Nephron progenitor cell (in vitro differentiated cells): ENCODE measurements at regions not wholly inside any gene's neighbourhood (a gene's known extent, or its start where the extent isn't known, plus 50 kb on each side); places are given as distances from the start of the nearest gene placed in this dataset.

Experiments used
- DNase-seq: peaks from one replicate; pipeline ENCODE4 v3.0.0; 2021
- H3K27ac Mint-ChIP-seq: 2 replicates; pipeline ENCODE4 v1.8.0; 2021; ENCODE audit warnings: mild to moderate bottlenecking, moderate library complexity, mixed read lengths
- H3K27me3 Mint-ChIP-seq: 2 replicates; pipeline ENCODE4 v1.8.0; 2021; ENCODE audit warnings: mild to moderate bottlenecking, low read depth, mixed read lengths; ENCODE audit not compliant: poor library complexity
- H3K36me3 Mint-ChIP-seq: 2 replicates; pipeline ENCODE4 v1.8.0; 2021; ENCODE audit warnings: low read depth, mixed read lengths
- H3K4me1 Mint-ChIP-seq: 2 replicates; pipeline ENCODE4 v1.8.0; 2021; ENCODE audit warnings: mixed read lengths
- H3K4me3 Mint-ChIP-seq: 2 replicates; pipeline ENCODE4 v1.8.0; 2021; ENCODE audit warnings: mild to moderate bottlenecking, moderate library complexity, mixed read lengths
- H3K9me3 Mint-ChIP-seq: 2 replicates; pipeline ENCODE4 v1.8.0; 2021; ENCODE audit warnings: mild to moderate bottlenecking, moderate library complexity, mixed read lengths
- CTCF ChIP-seq: fragments of 200-600 bp; sonication (generic); IDR thresholded peaks from 2 replicates; pipeline ENCODE4 v1.5.0; 2021; ENCODE audit warnings: antibody characterized with exemption

- peaks cover 16% of the 10 kb centered on the region for H3K27me3 Mint-ChIP-seq
- H3K36me3 Mint-ChIP-seq = no peaks in the 10 kb centered on the region
- no peak for DNase-seq
- no peak overlapping the region for H3K4me3 Mint-ChIP-seq
- TF ChIP-seq CTCF = no peak
- peaks cover 5% of the 10 kb centered on the region for H3K4me1 Mint-ChIP-seq
- peaks cover 4% of the 10 kb centered on the region for H3K9me3 Mint-ChIP-seq
- no peak overlapping the region for H3K27ac Mint-ChIP-seq
These were observed 831.0 kb upstream of the EEF2KMT start for GRCh38 chr16:5928476-5929065.

GRCh38 chr16:5925850-5926249 is 828.3 kb upstream of the EEF2KMT start:
- H3K4me1 Mint-ChIP-seq = peaks cover 5% of the 10 kb centered on the region
- H3K4me3 Mint-ChIP-seq = no peak overlapping the region
- peaks cover 9% of the 10 kb centered on the region for H3K27me3 Mint-ChIP-seq
- no peaks in the 10 kb centered on the region for H3K9me3 Mint-ChIP-seq
- H3K36me3 Mint-ChIP-seq = no peaks in the 10 kb centered on the region
- no peak overlapping the region for H3K27ac Mint-ChIP-seq
- DNase-seq = no peak
- TF ChIP-seq CTCF = no peak

- H3K27ac Mint-ChIP-seq = no peak overlapping the region
- no peak for DNase-seq
- H3K27me3 Mint-ChIP-seq = peaks cover 20% of the 10 kb centered on the region
- no peak overlapping the region for H3K4me3 Mint-ChIP-seq
- no peak for TF ChIP-seq CTCF
- H3K9me3 Mint-ChIP-seq = no peaks in the 10 kb centered on the region
- H3K4me1 Mint-ChIP-seq = peaks cover 12% of the 10 kb centered on the region
- no peaks in the 10 kb centered on the region for H3K36me3 Mint-ChIP-seq
These were observed 825.1 kb upstream of the EEF2KMT start for GRCh38 chr16:5922686-5923085.

GRCh38 chr16:5918567-5919130 is 821.1 kb upstream of the EEF2KMT start:
- H3K4me1 Mint-ChIP-seq = peaks cover 31% of the 10 kb centered on the region
- no peaks in the 10 kb centered on the region for H3K9me3 Mint-ChIP-seq
- DNase-seq = no peak
- peak overlapping the region; percentile 68 for H3K27ac Mint-ChIP-seq
- H3K27me3 Mint-ChIP-seq = peaks cover 32% of the 10 kb centered on the region
- H3K4me3 Mint-ChIP-seq = no peak overlapping the region
- no peaks in the 10 kb centered on the region for H3K36me3 Mint-ChIP-seq
- TF ChIP-seq CTCF = no peak

GRCh38 chr16:5917436-5918195 is 820.0 kb upstream of the EEF2KMT start:
- H3K4me3 Mint-ChIP-seq = peak overlapping the region; percentile 4
- H3K27ac Mint-ChIP-seq = peak overlapping the region; percentile 12
- H3K4me1 Mint-ChIP-seq = peaks cover 31% of the 10 kb centered on the region
- no peaks in the 10 kb centered on the region for H3K36me3 Mint-ChIP-seq
- DNase-seq = no peak
- H3K9me3 Mint-ChIP-seq = no peaks in the 10 kb centered on the region
- peaks cover 37% of the 10 kb centered on the region for H3K27me3 Mint-ChIP-seq
- TF ChIP-seq CTCF = no peak
